ENCODE measurements at regions not wholly inside any gene's neighbourhood (a gene's known extent, or its start where the extent isn't known, plus 50 kb on each side); places are given as distances from the start of the nearest gene placed in this dataset.

DNA sequence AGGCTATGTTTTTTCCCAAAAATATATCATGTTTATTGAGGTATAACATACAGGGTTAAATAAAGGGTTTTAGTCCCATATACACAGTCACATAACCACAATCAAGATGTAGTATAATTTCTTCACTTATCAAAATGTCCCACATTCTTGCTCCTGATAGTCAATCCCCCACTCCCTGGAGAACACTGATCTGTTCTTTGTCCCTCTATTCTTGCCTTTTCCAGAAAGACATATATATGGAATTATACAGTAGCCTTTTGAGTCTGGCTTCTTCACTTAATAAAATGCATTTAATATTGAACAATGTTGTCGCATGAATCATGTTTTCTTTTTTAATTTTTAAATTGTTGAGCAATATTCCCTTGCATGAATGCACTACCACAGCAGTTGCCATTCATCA, 1059.7 kb downstream of the TSN start:
- TF ChIP-seq POLR2A (IDR thresholded peaks at IDR 0.05; ENCODE audit: low read length) (no peak), GATA1 (IDR thresholded peaks at IDR 0.05; ENCODE audit: low read depth, low read length) (no peak)
